ENCODE measurements at regions not wholly inside any gene's neighbourhood (a gene's known extent, or its start where the extent isn't known, plus 50 kb on each side); places are given as distances from the start of the nearest gene placed in this dataset.

GRCh38 chr2:216791303-216791702 lies 68.6 kb downstream of the TNP1 start:
- TF ChIP-seq CTCF (IDR thresholded peaks at IDR 0.05; ENCODE audit: insufficient read depth, low read length, poor library complexity, severe bottlenecking) (no peak), EZH2phosphoT487 (conservative IDR thresholded peaks at IDR 0.05; ENCODE audit: low read length) (no peak)

Measured in SU-DHL-6 (cell line).